HUDEP-2 (cell line): ENCODE measurements at regions not wholly inside any gene's neighbourhood (a gene's known extent, or its start where the extent isn't known, plus 50 kb on each side); places are given as distances from the start of the nearest gene placed in this dataset.

ENCODE experiments used
- DNase-seq, 76 experiments: peaks; one replicate each; lab custom pipeline; 2025; ENCODE audit not compliant: unreplicated experiment in 76 of 76; lab: John Stamatoyannopoulos, UW

DNA sequence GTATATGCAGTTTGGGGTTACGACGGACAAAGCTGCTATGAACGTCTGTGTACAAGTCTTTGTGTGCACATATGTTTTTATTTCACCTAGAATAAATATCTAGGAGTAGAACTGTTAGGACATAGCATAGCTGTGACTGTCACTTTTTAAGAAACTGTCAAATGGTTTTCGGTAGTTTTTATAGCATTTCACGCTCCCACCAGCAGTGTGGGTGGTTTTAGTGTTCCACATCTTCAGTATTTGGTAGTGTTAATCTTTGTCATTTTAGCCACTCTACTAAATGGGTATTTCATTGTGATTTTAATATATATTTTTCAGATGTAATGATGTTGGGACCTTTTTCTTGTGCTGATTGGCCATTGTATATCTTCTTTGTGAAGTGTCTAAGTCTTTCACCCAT is 109.1 kb upstream of the BCAT1 start:
- DNase-seq = no peak

DNA sequence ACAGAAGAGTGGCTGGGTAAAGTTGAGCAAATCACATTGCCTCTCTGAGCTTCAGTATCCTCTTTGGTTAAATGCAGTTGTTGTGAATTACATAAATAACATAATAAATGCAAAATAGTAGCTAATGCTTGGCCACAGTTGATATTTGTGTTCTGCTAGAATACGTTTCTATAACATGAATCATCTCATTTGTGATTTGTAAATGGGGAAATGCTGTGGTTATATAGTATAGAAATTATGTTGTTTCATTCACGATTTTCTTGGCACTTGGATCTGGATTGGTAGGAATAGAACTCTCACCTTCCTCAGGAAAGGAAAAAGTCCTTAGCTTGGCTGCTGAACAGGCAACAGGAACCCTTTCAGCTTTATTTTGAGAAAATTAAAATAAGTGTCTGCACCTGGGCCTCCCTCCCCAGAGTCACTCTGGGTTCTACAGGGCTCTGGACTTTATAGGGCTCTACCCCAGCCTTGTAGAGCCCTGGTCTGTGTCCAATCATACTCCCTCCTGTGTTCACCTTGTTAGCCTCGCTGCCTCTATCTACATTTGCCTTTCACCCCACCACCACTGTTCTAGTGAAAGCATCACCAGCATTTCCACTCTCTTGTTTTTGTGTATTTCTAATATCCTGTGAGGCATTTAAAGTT is 107.7 kb upstream of the BCAT1 start:
- DNase-seq = no peak

DNA sequence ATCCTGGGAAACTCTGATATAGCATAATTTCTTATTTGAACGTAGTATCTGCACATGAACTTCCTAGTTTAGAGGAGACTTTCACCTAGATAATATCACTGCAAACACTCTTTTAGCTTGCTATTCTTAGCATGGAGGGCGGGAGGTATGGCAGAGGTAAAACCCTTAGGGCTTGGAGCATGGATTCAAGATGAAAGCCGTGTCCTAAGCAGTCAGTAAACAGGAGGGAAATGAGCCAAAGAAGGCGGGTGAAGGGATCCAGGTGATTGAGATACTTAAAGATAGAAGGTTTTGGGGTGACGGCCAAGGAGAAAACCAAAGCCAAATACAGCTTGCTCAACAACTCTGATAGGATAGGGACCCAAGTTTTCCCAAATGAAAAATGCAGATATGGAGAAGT is 107.1 kb upstream of the BCAT1 start:
- DNase-seq = no peak

DNA sequence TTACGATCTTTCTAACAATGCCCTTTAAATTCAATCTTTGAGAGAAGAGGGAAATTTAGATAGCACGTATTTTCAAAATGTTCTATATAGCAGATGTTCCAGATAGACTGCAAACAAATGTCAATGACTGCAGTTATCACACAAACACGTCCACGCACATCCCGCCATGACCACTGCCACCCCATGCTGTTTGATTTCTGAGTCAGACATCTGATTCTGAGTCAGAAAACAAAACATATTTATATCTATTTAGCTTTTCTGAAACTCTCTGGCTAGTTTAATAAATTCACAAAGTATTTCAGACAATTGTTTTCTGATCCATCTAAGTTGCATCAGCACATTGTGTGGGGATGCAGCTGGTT is 105.9 kb upstream of the BCAT1 start:
- no peak for DNase-seq

DNA sequence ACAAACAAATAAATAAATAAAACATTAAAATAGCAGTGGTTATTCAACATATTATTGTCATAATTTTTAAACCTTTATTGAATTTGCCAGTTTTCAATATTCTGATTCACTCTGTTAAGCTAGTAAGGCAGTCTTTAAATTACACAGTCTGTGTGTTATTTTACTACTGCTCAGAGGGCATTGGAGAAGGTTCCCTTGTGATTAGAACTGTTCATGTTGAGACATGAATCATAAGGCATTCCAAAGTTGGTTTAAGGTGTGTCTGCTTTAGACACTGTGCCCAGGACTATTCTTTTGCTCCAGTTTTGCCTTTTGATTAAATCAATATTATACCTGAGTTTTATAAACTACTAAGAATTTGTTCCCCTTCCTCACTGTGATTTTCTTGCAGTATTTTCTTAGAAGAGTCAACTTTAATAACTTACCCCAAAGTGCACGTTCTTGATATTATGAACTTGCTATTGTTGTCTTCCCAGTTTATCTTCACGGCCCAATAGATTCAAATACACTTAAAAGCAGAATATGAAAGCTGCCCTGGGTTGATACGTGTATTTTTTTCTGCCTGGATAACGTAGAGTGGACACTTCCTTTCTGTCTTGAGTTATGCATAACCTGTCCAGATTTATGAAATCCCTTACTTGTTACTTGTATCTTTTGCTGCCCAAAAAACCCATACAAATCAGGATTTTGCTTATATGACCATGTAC is 105.3 kb upstream of the BCAT1 start:
- DNase-seq = peak in 1 of 76 experiments; percentile 5

DNA sequence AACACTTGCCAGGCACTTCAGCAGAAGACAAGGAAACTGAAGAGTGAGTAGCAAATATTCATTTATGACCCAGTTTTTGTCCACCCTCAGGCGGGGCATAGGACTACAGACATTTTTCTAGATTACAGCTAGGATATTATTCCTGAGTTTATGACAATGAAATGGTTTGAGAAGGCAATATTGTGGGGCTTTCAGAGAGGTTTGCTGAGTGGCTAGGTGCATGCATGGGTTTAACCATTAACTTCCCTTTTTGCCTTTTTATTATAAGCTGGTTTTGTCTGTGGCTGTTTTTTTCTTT is 104.0 kb upstream of the BCAT1 start:
- peak in 3 of 76 experiments; percentile 16 to 49 (median 39) for DNase-seq

DNA sequence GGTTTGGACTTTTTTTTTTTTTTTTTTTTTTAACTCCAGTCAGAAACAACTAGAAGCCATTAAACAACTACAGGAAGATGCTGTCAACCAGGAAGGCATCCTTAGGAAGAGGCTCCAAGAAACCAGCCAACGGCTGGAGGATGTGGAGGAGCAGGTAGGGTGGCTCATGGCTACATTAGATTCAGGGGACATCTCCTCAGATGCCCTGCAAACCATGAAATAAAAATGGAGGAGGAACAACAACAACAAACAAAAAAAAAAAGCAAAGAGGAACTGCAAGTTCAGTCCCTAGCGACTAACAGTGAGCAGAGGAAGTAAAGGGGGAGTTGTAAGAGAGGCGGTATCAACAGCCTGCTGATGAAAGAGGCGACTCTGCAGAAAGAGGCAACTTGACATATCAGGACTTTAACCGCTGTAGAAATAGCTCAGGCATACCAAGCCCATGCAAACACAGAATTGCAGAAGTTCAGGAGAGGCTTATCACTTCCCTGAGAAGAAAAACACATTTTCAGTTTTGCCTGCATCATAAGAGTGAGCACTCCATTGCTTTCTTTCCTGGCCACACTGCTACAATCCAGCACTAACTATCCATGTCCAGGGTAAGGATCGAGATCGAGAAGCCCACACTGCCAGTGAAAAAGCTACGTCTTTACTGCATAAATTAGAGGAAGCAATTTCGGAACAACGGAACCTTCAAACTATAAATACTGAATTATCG is 103.5 kb upstream of the BCAT1 start:
- DNase-seq = peak in 40 of 76 experiments; percentile 4 to 63 (median 22)

DNA sequence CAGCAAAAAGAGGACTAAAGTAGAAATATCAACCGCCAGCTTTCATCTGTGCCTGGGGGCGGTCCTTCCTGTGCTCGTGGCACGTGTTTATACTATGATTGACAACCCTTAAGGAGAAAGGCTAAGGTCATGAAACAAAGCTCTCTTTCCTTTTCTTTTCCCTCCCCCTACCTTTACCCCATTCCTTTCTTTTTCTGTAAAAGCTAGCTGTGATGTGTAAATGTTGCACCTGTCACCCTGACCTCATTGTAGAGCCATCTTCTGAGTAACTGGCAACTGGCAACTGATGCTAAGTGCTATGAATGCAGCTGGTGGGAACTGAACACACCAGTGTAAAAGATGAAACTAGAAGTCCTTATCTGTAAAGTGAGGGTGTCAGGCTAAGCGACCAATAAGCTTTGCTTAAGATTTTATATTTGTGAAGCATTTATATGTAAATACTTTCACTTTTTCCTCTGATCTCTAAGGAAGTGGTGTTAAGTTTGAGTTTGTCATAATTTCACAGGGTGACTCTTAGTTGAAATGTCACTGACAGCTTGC is 102.8 kb upstream of the BCAT1 start:
- DNase-seq = peak in 6 of 76 experiments; percentile 1 to 35 (median 15)

DNA sequence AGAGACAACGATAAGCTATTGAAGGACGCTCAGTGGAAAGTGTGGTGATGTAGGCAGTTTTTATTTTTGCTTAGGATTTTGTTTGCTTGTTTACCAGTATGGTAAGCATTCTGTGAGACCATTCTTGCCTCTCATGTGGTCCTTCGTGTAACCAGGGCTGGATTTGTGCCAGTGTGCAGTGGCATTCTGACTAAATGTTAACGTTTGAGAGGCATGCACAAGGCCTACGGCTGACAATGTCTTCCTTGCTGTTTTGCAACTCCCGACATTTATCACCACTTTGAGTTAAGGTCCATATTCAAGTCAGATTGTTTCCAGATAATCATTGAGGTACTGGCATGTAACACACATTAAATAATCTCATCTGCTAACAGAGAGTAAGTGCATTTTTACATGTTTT is 102.3 kb upstream of the BCAT1 start:
- DNase-seq = no peak

DNA sequence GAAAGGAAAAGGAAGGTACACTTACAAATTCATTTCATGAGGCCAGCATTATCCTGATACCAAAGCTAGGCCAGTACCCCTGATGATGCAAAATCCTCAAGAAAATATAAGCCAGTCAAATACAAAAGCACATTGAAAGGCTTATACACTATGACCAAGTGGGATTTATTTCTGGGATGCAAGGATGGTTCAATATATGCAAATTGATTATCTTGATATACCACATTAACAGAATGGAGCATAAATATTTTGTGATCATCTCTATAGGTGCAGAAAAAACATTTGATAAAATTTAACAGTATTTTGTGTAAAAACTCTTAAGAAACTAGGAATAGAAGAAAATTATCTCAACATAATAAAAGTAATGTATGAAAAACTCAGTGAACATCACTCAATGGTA is 97.0 kb upstream of the BCAT1 start:
- no peak for DNase-seq

DNA sequence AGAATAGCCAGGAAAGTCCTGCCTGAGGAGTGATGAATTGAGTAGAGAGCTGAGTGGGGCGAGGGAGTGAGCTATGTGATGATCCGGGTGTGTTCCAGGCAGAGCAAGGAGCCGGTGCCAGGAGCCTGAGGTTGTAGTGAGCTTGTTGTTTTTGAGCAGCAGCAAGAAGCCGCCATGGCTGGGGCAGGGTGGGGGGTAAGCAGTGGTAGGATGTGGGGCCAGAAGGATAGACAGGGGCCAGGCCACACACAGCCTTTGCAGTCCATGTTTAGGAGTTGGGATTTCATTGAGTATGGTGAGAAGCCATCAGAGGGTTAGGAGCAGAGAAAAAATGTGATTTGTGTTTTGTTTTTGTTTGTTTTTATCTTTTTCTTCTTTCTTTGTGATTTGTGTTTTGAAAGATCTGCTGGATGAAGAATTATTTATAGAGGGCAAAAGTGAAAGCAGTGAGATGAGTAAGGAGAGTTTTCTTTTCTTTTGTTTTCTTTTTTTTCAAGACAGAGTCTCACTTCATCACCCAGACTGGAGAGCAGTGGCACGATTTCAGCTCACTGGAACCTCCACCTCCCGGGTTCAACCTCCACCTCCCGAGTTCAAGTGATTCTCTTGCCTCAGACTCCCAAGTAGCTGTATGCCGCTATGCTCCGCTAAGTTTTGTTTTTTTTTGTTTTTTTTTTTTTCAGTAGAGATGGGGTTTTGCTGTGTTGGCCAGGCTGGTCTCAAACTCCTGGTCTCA is 92.3 kb upstream of the BCAT1 start:
- DNase-seq = no peak

DNA sequence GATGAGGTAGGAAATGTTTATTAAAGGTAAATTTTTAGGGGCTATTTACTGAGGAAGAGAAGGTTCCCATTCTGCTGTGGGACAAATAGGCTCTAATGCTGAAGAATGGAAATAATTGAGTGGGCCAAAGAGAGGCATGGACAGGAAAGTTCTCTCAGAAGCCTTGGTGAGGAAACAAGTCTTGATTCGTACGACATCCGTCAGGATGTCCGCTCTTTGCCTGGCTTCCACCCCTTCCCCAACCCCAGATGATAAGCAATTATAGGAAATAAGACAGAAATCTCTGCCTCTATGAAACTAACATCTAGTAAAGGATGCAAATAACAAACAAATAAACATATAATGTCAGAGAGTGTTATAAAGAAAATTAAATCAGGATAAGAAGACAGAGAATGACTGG is 91.7 kb upstream of the BCAT1 start:
- DNase-seq = no peak

DNA sequence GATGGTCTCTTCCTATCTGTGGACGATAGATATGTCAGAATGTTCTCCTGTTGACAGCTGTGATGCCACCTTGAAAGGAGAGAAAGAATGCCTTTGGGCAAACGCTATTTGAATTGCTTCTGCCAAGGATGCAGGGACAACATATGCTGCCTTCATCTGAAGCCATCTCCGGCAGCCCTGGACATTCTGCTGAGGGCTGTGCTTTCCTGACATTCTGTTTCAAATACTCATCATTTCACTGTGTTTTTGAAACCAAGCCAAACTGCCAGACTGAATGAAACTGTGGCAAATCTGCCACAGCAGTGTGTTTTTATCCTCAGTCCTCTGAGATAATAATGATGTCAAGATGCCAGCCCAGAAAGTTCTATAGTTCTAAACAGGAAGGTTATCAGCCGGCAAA is 85.8 kb upstream of the BCAT1 start:
- no peak for DNase-seq

DNA sequence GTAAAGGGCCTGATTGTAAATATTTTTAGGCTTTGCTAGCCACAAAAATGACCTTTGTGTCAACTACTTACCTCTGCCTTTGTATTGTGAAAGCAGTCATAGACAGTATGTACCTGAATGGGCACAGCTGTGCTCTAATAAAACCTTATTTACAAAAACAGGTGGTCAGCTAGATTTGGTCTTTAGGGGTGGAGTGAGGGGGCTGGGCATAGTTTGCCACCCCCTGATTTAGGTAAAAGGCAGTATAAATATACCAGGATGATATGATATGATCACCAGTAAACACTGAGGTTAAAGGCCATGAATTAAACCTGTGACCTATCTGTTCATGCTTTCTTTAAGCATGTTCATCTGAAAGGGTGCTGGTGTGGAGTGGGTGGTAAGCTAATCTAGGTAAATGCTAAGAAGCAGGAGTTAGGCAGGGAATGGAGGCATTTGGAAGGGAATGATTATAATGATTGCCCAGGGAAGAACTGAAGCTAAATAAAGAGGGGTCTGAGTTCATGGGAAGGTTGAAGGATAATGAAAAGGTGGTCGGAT is 77.1 kb upstream of the BCAT1 start:
- DNase-seq = no peak

DNA sequence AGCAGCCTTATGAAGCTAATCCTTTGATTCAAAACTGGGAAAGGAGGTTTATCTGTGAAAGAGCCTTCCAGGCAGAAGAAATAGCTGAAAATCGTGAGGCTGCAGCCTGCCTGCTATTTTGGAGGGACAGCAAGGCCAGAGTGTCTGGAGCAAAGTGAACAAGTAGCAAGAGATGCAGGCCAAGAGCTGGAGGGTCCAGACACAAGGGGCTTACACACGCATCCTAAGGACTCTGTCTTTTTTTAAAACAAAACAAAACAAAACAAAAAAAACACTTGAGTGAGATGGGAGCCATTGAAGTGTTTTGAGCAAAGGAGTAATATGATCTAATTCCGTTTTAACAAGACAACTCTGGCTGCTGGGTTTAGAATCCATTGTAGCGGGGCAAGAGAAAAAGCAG is 76.4 kb upstream of the BCAT1 start:
- no peak for DNase-seq

DNA sequence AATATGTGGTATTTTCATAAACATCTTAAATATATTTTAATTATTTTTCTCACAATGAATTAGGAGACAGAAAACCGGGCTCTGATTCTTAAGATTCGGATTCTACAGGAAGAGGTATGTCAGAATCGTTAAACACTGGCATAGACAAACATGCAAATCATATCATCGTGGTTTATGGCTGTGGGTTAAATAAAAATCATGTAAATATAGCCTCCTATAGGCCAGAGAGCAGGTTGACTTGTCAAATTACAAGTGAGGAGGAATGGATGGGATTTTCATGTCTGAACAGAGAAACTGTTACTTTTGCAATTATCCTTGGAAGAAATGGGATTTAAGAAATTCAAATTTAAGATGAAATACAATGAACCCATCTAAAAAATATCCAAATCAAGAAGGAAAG is 74.9 kb upstream of the BCAT1 start:
- DNase-seq = no peak

DNA sequence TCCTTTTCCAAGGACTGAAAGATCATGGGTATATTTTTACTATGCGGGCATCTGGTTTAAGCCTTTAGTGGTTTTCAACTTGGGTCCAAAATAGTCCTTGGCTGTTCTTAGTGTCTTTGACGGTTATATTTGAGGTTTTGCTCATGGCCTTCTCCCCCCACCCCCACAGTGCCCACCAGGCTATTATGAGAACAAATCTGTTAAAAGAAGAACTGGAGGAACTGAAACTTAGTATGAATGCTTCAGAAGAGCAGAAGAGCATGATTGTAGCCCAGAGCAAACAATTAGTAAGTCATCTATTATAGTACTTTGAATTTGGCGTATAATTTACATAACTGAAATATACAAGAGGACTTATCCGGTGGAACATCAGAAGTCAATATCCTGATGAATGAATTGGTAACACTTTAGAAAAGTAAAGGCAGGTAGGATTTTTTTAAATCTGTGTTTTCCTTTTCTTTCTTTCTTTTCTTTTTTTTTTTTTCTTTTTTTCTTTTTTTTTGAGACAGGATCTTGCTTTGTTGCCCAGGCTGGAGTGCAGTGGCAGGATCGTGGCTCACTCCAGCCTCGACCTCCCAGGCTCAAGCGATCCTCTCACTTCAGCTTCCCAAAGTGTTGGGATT is 71.8 kb upstream of the BCAT1 start:
- no peak for DNase-seq

DNA sequence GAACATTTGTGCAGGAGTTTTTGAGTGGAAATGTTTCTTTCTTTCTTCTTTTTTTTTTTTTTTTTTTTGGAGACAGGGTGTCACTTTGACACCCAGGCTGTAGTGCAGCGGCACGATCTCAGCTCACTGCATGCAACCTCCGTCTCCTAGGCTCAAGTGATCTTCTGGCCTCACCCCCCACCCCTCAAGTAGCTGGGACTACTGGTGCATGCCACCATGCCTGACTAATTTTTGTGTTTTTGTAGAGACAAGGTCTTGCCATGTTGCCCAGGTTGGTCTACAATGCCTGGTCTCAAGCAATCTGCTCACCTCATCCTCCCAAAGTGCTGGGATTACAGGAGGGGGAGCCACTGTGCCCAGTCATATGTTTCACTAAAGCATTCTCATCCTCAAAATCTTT is 69.2 kb upstream of the BCAT1 start:
- DNase-seq = no peak

DNA sequence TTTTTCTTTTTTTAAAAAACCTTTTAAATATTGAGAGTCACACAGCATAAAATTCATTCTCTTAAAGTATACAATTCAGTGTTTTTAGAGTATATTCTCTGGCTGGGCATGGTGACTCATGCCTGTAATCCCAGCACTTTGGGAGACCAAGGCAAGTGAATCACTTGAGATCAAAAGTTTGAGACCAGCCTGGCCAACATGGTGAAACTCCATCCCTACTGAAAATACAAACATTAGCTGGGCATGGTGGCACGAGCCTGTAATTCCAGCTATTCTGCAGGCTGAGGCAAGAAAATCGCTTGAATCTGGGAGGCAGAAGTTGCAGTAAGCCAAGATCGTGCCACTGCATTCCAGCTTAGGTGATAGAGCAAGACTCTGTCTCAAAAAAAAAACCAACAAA is 68.4 kb upstream of the BCAT1 start:
- DNase-seq = no peak

DNA sequence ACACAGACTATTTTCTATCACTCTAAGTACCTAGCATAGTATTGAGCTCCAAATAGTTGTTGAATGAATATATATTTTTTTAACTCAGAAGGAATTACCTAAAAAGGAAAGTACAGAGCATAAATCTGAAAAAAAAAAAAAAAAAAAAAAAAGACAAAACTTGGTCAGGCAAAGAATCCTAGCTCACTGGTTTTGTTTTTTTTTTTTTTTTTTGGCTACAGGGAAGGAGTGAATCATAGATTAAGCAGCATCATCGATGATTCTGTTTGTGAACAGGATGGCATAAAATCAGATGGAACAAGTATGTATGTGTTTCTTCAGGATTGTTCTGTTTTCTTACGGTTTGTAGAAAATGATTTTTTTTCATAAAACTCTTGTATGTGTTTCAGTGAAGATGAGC is 66.1 kb upstream of the BCAT1 start:
- no peak for DNase-seq

DNA sequence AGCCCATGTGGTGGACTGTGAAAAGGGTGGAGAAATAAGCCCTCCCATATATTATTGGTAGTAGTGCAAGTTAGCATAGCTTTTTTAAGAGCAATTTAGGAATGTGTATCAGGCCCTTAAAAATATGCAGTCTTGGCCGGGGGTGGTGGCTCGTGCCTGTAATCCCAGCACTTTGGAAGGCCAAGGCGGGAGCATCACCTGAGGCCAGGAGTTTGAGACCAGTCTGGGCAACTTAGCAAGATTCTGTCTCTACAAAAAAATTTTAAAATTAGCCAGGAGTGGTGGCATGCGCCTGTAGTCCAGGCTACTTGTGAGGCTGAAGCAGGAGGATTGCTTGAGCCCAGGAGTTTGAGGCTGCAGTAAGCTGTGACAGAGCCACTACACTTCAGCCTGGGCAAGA is 64.2 kb upstream of the BCAT1 start:
- DNase-seq = no peak
